Epithelial cell of proximal tubule (primary cell): ENCODE measurements at regions not wholly inside any gene's neighbourhood (a gene's known extent, or its start where the extent isn't known, plus 50 kb on each side); places are given as distances from the start of the nearest gene placed in this dataset.

Experiments
- DNase-seq: peaks from one replicate; pipeline ENCODE4 v3.0.0-alpha.2; 2011; ENCODE audit warnings: low read depth
- H3K4me3 ChIP-seq: 2 replicates; pipeline ENCODE4 v1.5.1; 2011; ENCODE audit warnings: low read depth, mild to moderate bottlenecking, low read length
- CTCF ChIP-seq: conservative IDR thresholded peaks from 2 replicates; pipeline ENCODE4 v1.5.1; 2012; ENCODE audit warnings: low read depth, mild to moderate bottlenecking, low read length

DNA sequence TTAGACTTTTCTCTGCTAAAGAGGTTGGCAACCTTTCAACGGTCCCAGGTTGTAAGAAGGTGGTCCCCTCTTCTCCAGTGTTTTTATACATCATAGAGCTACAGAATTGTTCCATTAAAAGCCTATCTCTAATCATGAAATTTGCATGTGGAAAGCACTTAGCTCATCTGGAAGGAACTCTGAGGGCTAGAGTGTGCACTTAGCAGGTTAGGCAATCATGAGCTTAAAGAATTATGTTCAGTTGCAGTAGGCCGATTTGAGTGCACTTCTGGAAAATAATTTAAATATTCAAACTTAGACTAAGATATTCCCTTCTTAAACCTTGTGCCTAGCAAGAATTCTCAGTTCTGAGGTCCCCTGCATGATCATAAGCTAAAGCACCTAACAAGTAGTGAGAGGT is 468.7 kb downstream of the SPATA31D1 start:
- no peak overlapping the region for H3K4me3 ChIP-seq
- TF ChIP-seq CTCF, result no peak

GRCh38 chr9:82457891-82458290 is 469.3 kb downstream of the SPATA31D1 start:
- no peak overlapping the region for H3K4me3 ChIP-seq
- TF ChIP-seq CTCF, result no peak
- DNase-seq, result no peak

More for the DNA sequence above, 468.7 kb downstream of the SPATA31D1 start:
- no peak for DNase-seq

DNA sequence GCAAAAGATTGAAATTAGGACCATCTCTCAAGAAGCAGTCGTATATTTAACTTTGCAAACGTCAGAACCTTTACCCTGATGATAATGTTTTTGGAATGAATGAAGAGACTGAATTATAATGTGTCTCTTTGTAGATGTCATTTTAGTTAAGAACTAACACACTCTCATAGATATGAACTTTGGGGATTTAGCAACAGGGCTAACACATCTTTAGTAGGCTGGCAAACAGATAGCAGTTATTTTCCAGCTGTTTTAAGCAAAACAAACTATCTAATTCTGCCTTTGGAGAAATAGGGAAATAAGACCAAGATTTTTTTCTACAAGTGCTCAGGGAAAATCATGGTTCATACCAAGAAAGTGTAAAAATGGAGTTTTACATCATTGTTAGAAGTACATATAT is 469.7 kb downstream of the SPATA31D1 start:
- TF ChIP-seq CTCF, result no peak
- no peak overlapping the region for H3K4me3 ChIP-seq
- DNase-seq, result no peak

- peak; percentile 45 for TF ChIP-seq CTCF
- DNase-seq, result no peak
- no peak overlapping the region for H3K4me3 ChIP-seq
These were observed 478.2 kb downstream of the SPATA31D1 start for GRCh38 chr9:82466616-82467260.

DNA sequence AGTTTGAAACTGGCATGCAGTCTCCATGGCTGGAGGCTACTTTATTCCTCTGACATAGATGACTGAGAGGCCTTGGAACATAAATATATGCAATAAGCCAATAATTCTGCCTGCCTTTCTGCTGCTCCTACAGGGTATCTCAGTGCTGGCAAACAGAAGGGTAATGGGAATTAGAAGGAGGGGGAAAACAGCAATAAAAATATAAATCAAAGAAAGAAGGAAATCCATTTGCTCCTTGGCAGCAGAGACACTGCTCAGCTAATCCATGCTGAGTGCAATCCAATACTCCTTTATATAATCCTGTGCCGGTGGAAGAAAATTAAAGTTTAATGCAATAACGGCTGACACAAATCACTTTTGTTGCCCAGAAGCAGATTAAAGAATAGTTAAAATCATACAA is 478.9 kb downstream of the SPATA31D1 start:
- H3K4me3 ChIP-seq, result no peak overlapping the region
- no peak for TF ChIP-seq CTCF
- DNase-seq, result no peak

DNA sequence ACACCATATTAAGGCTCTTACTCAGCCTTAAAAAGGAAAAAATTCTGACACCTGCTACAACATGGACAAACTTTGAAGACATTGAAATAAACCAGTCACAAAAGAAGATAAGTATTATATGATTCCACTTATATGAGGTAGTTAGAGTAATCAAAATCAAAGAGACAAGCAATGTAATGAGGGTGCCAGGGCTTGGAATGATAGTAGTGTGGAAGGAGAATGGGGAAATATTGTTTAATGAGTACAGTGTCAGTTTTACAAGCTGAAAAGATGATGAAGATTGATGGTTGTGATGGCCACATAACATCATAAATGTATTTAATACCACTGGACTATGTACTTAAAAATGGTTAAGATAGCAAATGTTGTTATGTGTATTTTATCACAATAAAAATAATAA is 485.7 kb downstream of the SPATA31D1 start:
- DNase-seq, result no peak
- TF ChIP-seq CTCF, result no peak
- no peak overlapping the region for H3K4me3 ChIP-seq

DNA sequence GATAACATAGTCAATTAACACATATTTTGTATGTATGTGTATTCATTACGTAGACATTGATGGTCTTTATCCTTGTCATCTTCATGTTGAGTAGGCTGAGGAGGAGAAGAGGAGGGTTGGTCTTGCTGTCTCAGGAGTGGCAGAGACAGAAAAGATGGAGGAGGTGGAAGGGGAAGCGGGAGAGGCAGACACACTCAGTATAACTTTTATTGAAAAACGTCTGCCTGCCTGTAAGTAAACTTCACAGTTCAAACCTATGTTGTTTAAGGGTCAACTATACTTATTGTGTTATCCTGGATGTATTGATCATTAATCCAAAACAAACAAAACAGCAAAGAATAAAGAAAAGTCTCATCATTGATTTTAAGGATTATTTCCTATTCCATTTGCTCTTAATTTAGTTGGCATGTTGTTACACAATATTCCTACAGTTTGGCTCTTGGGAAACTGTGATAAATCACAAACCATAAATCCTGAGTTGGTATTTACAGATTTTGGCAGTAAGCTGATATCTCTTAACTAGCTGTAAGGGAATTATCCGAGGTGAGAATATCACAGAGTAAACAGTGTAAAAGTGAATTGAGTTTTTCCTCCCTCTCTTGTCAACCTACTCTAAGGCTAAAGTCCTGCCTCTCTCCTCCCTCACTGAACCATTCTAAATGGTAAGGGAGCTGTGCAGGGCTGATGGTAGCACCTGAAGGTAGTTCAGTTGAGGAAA is 487.2 kb downstream of the SPATA31D1 start:
- no peak for DNase-seq

More for the DNA sequence above, 487.2 kb downstream of the SPATA31D1 start:
- no peak overlapping the region for H3K4me3 ChIP-seq
- no peak for TF ChIP-seq CTCF
